ENCODE measurements at regions not wholly inside any gene's neighbourhood (a gene's known extent, or its start where the extent isn't known, plus 50 kb on each side); places are given as distances from the start of the nearest gene placed in this dataset.

GRCh38 chr2:49296107-49296867 lies 142.0 kb upstream of the FSHR start:
- Histone ChIP-seq H3K27ac (ENCODE audit: low read depth, low read length, poor library complexity, severe bottlenecking) (no peak overlapping the region), H3K9ac (ENCODE audit: low read length) (no peak overlapping the region), H3K27me3 (ENCODE audit: insufficient read depth, low read length) (no peaks in the 10 kb centered on the region), H3K4me3 (ENCODE audit: low read depth, low read length, poor library complexity, severe bottlenecking) (no peak overlapping the region), H3K9me3 (ENCODE audit: low read length) (no peaks in the 10 kb centered on the region), H3K9me2 (ENCODE audit: low read depth, low read length) (no peaks in the 10 kb centered on the region), H3K4me1 (ENCODE audit: insufficient read depth, low read length, severe bottlenecking) (no peaks in the 10 kb centered on the region), H3K36me3 (ENCODE audit: insufficient read depth, low read length) (no peaks in the 10 kb centered on the region), H2AFZ (ENCODE audit: low read length) (no peak overlapping the region), H4K20me1 (ENCODE audit: insufficient read depth, low read length) (no peaks in the 10 kb centered on the region), H3K4me2 (ENCODE audit: low read length) (no peak overlapping the region), H3F3A (ENCODE audit: insufficient read depth, low read length) (no peaks in the 10 kb centered on the region), H3K79me2 (ENCODE audit: insufficient read depth, low read length) (no peaks in the 10 kb centered on the region)
- TF ChIP-seq CTCF (IDR thresholded peaks at IDR 0.05; ENCODE audit: low read length) (no peak), EZH2 (IDR thresholded peaks at IDR 0.05; ENCODE audit: borderline replicate concordance, low read length) (no peak)

GRCh38 chr2:49294225-49294624 lies 139.9 kb upstream of the FSHR start:
- H4K20me1 ChIP-seq (ENCODE audit: insufficient read depth, low read length), result no peaks in the 10 kb centered on the region
- no peaks in the 10 kb centered on the region for H3K9me3 ChIP-seq (ENCODE audit: low read length)
- H3K27ac ChIP-seq (ENCODE audit: low read depth, low read length, poor library complexity, severe bottlenecking), result no peak overlapping the region
- no peaks in the 10 kb centered on the region for H3K27me3 ChIP-seq (ENCODE audit: insufficient read depth, low read length)
- no peaks in the 10 kb centered on the region for H3K36me3 ChIP-seq (ENCODE audit: insufficient read depth, low read length)
- no peaks in the 10 kb centered on the region for H3K9me2 ChIP-seq (ENCODE audit: low read depth, low read length)
- TF ChIP-seq EZH2 (IDR thresholded peaks at IDR 0.05; ENCODE audit: borderline replicate concordance, low read length) (no peak), CTCF (IDR thresholded peaks at IDR 0.05; ENCODE audit: low read length) (no peak)
- H2AFZ ChIP-seq (ENCODE audit: low read length), result no peak overlapping the region
- H3K9ac ChIP-seq (ENCODE audit: low read length), result no peak overlapping the region
- H3K79me2 ChIP-seq (ENCODE audit: insufficient read depth, low read length), result no peaks in the 10 kb centered on the region
- H3K4me1 ChIP-seq (ENCODE audit: insufficient read depth, low read length, severe bottlenecking), result no peaks in the 10 kb centered on the region
- H3F3A ChIP-seq (ENCODE audit: insufficient read depth, low read length), result no peaks in the 10 kb centered on the region
- H3K4me2 ChIP-seq (ENCODE audit: low read length), result no peak overlapping the region
- no peak overlapping the region for H3K4me3 ChIP-seq (ENCODE audit: low read depth, low read length, poor library complexity, severe bottlenecking)

- Histone ChIP-seq H3K4me2 (ENCODE audit: low read length) (no peak overlapping the region), H3K27ac (ENCODE audit: low read depth, low read length, poor library complexity, severe bottlenecking) (no peak overlapping the region), H3F3A (ENCODE audit: insufficient read depth, low read length) (no peaks in the 10 kb centered on the region), H3K79me2 (ENCODE audit: insufficient read depth, low read length) (no peaks in the 10 kb centered on the region), H4K20me1 (ENCODE audit: insufficient read depth, low read length) (no peaks in the 10 kb centered on the region), H3K27me3 (ENCODE audit: insufficient read depth, low read length) (no peaks in the 10 kb centered on the region), H3K4me3 (ENCODE audit: low read depth, low read length, poor library complexity, severe bottlenecking) (no peak overlapping the region), H3K4me1 (ENCODE audit: insufficient read depth, low read length, severe bottlenecking) (no peaks in the 10 kb centered on the region), H3K9me3 (ENCODE audit: low read length) (no peaks in the 10 kb centered on the region), H3K9ac (ENCODE audit: low read length) (no peak overlapping the region), H3K9me2 (ENCODE audit: low read depth, low read length) (no peaks in the 10 kb centered on the region), H2AFZ (ENCODE audit: low read length) (no peak overlapping the region), H3K36me3 (ENCODE audit: insufficient read depth, low read length) (no peaks in the 10 kb centered on the region)
- TF ChIP-seq CTCF (IDR thresholded peaks at IDR 0.05; ENCODE audit: low read length) (no peak), EZH2 (IDR thresholded peaks at IDR 0.05; ENCODE audit: borderline replicate concordance, low read length) (no peak)
Observed at GRCh38 chr2:49291619-49292018, 137.3 kb upstream of the FSHR start.

All from OCI-LY1 (cell line).